ENCODE measurements at regions not wholly inside any gene's neighbourhood (a gene's known extent, or its start where the extent isn't known, plus 50 kb on each side); places are given as distances from the start of the nearest gene placed in this dataset.
A peak's percentile ranks its signal among the peaks of the same experiment; 100 is the strongest.

DNA sequence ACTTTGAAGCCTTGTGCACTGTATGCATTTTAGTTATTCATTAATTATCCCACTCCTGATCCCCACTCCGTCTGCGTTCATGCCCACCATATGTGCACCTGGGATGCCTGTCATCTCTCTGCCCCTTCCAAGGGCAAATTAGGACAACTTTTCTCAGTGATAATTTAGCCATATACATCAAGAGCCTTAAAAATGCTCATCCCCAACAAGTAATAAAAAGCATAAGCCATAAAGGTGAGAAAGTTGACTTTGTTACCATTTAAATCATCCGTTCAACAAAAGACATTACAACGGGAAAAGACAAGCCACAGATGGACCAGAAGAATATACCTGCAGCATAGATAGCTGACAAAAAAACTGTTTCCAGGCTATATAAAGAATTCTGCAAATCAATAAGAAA, 131.4 kb upstream of the LINGO1 start:
- DNase-seq (ENCODE audit: low spot score), result no peak

- DNase-seq (ENCODE audit: low spot score), result no peak
Measured at GRCh38 chr15:77762747-77763355, 130.1 kb upstream of the LINGO1 start.

GRCh38 chr15:77759896-77760592, 127.3 kb upstream of the LINGO1 start:
- DNase-seq (ENCODE audit: low spot score), result no peak

GRCh38 chr15:77753939-77754338, 121.2 kb upstream of the LINGO1 start:
- no peak for DNase-seq (ENCODE audit: low spot score)

GRCh38 chr15:77753281-77753873, 120.7 kb upstream of the LINGO1 start:
- DNase-seq (ENCODE audit: low spot score), result peak; percentile 21

- no peak for DNase-seq (ENCODE audit: low spot score)
Measured at GRCh38 chr15:77749998-77750540, 117.4 kb upstream of the LINGO1 start.

DNA sequence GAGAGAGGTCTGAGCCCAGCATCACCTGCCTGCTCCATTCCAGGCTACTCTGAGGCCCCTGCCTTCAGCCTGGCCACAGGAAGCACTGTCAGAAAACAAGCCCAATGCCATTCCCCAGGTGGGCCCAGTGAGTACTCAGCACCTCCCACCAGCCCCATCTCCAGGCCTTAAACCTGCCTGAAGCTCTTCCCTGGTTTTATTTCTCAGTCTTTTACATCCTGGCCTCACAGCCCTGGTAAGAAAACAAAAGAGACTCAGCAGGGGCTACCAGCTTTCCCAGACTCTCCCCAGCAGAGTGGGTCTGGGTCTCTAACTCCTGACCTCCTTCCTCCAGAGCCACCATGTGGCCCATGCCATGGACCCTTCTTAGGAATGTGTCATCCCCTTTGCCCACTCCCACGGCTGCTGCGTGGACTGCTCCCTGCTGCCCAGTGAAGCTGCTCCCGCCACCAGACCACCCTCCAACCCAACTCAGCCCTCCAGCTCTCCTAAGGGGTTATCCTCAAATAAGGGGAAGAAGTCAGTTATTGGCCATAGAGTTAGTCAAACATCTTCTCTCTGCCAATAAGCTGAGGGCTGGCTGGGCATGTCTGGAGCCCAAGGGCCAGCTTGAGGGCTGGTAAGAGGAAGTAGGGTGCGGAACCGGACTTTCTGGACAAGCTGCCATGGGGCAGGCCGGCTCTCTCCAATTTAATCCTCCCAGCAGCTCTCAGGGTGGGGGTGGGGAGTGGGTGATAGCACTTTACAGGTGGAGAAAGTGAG, 116.7 kb upstream of the LINGO1 start:
- no peak for DNase-seq (ENCODE audit: low spot score)

- peak; percentile 19 for DNase-seq (ENCODE audit: low spot score)
Measured at GRCh38 chr15:77748078-77749064, 115.7 kb upstream of the LINGO1 start.

GRCh38 chr15:77747175-77748077, 114.7 kb upstream of the LINGO1 start:
- no peak for DNase-seq (ENCODE audit: low spot score)

GRCh38 chr15:77746254-77747174, 113.8 kb upstream of the LINGO1 start:
- no peak for DNase-seq (ENCODE audit: low spot score)

DNA sequence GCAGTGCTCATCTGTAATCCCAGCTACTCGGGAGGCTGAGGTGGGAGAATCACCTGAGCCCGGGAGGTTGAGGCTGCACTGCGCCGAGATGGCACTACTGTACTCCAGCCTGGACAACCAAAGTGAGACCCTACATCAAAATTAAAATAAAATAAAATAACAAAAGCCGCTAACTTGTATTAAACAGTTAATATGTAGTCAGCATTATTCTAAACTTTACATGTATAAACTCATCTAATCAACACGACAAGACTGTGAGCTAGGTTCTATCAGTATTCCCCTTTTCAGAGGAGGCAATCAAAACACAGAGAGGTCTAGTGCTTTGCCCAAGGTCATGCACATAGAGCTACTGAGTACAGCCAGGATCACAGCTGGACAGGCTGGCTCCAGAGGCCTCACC, 111.7 kb upstream of the LINGO1 start:
- DNase-seq (ENCODE audit: low spot score), result no peak

- no peak for DNase-seq (ENCODE audit: low spot score)
Measured at GRCh38 chr15:77742570-77742969, 109.9 kb upstream of the LINGO1 start.

DNA sequence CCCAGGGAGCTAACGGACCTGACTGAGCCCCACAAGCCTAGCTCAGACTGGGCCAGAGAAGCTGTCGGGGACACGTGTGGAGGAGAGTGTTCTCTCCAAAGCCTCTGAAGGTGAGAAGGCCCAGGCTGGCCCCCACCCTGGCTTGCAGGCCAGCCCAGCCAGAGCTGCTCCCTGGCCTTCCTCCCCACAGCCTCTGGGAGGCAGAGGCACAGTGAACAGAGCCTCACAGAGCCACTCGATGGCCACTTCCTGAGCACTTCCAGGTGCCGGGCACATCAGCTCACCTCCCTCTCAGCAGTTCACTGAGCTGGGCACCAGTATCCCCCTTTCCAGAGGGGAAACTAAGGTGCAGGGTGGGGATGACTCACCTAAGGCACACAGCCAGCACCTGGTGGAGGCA, 109.4 kb upstream of the LINGO1 start:
- DNase-seq (ENCODE audit: low spot score), result no peak

GRCh38 chr15:77741106-77741505, 108.4 kb upstream of the LINGO1 start:
- no peak for DNase-seq (ENCODE audit: low spot score)

GRCh38 chr15:77739591-77740378, 107.1 kb upstream of the LINGO1 start:
- no peak for DNase-seq (ENCODE audit: low spot score)

DNA sequence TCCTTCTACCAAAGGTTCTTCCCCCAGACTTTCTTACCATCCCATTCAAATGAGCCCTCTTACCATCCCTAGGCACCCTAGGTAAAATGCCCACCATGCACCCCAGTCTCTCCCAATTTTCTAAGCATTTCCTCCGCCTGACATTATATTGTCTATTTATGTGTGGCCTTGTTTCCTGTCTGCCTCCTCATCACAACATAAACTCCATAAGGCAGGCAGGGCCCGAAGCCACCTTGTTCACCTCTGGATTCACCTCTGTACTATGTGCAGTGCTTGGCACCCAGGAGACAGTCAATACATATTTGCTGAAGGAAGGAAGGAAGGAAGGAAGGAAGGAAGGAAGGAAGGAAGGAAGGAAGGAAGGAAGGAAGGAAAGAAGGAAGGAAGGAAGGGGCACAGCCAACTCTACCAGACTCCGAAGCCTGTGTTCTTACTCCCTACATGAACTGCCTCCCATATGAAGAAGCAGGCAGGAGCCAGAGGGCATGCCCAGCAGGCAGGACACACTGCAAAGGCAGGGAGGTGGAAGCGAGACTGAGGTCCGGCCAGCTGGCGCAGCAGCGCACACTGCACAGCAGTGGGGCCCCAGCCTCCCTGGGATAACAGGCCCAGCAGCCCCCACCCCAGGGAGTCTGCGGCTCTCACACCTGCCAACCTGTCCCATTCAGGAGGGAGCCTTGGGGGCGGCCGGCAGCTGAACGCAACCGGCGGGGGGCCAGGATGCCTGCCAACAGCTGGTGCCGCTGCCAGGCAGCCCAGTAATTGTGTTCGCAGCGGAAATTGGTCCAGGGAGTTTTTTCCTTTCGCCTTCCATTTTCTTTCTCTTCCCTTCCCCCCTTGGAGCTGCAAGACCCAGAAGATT, 106.0 kb upstream of the LINGO1 start:
- DNase-seq (ENCODE audit: low spot score), result no peak

GRCh38 chr15:77738038-77738370, 105.3 kb upstream of the LINGO1 start:
- DNase-seq (ENCODE audit: low spot score), result no peak
